H1 (cell line): ENCODE measurements at regions not wholly inside any gene's neighbourhood (a gene's known extent, or its start where the extent isn't known, plus 50 kb on each side); places are given as distances from the start of the nearest gene placed in this dataset.

Experiments
- CTCF ChIA-PET: fragments of 300-600 bp; sonication (Branson Sonifier 250); formaldehyde crosslinking; loops from one replicate; lab custom pipeline; 2021; ENCODE audit not compliant: partially characterized antibody; lab: Charles Lee
- POLR2A ChIA-PET: fragments of 300-600 bp; sonication (Branson Sonifier 250); formaldehyde crosslinking; loops from one replicate; lab custom pipeline; 2021; ENCODE audit warnings: inconsistent platforms; ENCODE audit not compliant: partially characterized antibody; lab: Charles Lee
- DNase-seq, 2 experiments: peaks; one replicate each; pipeline versions ENCODE4 v3.0.0 to v3.0.0-alpha.2; 2010 to 2022; ENCODE audit warnings: low spot score in 2 of 2, low read depth in 1 of 2, mixed read lengths in 1 of 2
- FAIRE-seq: peaks from 2 replicates; lab custom pipeline; 2011; peaks lifted over from hg19 to GRCh38; lab: Jason Lieb, UNC
- H2AFZ ChIP-seq: 2 replicates; pipeline ENCODE4 v1.8.1; 2012; ENCODE audit warnings: low read length, inconsistent platforms
- H2AK5ac ChIP-seq: 2 replicates; pipeline ENCODE4 v1.6.1; 2013; ENCODE audit warnings: low read depth, low read length
- H2BK120ac ChIP-seq: replicated peaks from 2 replicates; pipeline ENCODE3; 2013; ENCODE audit warnings: low read depth, low read length, inconsistent platforms
- H2BK12ac ChIP-seq: 2 replicates; pipeline ENCODE4 v1.6.1; 2013; ENCODE audit warnings: low read depth, low read length
- H2BK15ac ChIP-seq: 2 replicates; pipeline ENCODE4 v1.6.1; 2013; ENCODE audit warnings: low read length
- H2BK20ac ChIP-seq: 2 replicates; pipeline ENCODE4 v1.6.1; 2013; ENCODE audit warnings: low read length
- H2BK5ac ChIP-seq: 2 replicates; pipeline ENCODE4 v1.6.1; 2013; ENCODE audit warnings: low read depth, low read length
- H3K14ac ChIP-seq: 2 replicates; pipeline ENCODE4 v1.6.1; 2013; ENCODE audit warnings: inconsistent platforms; ENCODE audit not compliant: insufficient read length
- H3K18ac ChIP-seq: 2 replicates; pipeline ENCODE4 v1.6.1; 2013; ENCODE audit warnings: low read length; ENCODE audit errors: extremely low read depth
- H3K23ac ChIP-seq: 2 replicates; pipeline ENCODE4 v1.6.1; 2013; ENCODE audit warnings: inconsistent platforms; ENCODE audit not compliant: insufficient read length
- H3K23me2 ChIP-seq: 2 replicates; pipeline ENCODE4 v1.6.1; 2013; ENCODE audit warnings: low read depth, low read length
- H3K27ac ChIP-seq: 2 replicates; pipeline ENCODE4 v1.6.1; 2011; ENCODE audit warnings: low read depth, low read length, inconsistent platforms
- H3K27me3 ChIP-seq, 4 experiments: replicated peaks in 1 of 4; 1 replicate in 1 of 4; 2 replicates in 3 of 4; pipeline versions ENCODE4 v1.6.1 to v1.8.1; 2011 to 2013; ENCODE audit warnings: low read length in 3 of 4, mild to moderate bottlenecking in 3 of 4, inconsistent platforms in 2 of 4, mixed read lengths in 2 of 4, moderate library complexity in 1 of 4; ENCODE audit not compliant: control insufficient read depth in 3 of 4, insufficient read depth in 3 of 4; ENCODE audit errors: extremely low read depth in 1 of 4
- H3K36me3 ChIP-seq, 4 experiments: 2 replicates each; pipeline versions ENCODE4 v1.6.1 to v1.8.1; 2011 to 2013; ENCODE audit warnings: mild to moderate bottlenecking in 4 of 4, low read length in 3 of 4, moderate library complexity in 2 of 4, control low read depth in 1 of 4, inconsistent platforms in 1 of 4; ENCODE audit not compliant: insufficient read depth in 4 of 4, control insufficient read depth in 2 of 4
- H3K4ac ChIP-seq: replicated peaks from 2 replicates; pipeline ENCODE3; 2013; ENCODE audit warnings: low read length, low read depth, mixed read lengths, inconsistent platforms; ENCODE audit not compliant: insufficient read length
- H3K4me1 ChIP-seq, 4 experiments: replicated peaks in 1 of 4; 1 replicate in 1 of 4; 2 replicates in 3 of 4; pipeline versions ENCODE4 v1.6.1 to v1.8.1; 2011 to 2013; ENCODE audit warnings: low read length in 3 of 4, inconsistent platforms in 2 of 4, mixed read lengths in 1 of 4; ENCODE audit not compliant: insufficient read depth in 4 of 4, control insufficient read depth in 3 of 4
- H3K4me2 ChIP-seq, 2 experiments: 2 replicates each; pipeline versions ENCODE4 v1.6.1 to v1.8.1; 2011 to 2013; ENCODE audit warnings: low read depth in 2 of 2, low read length in 2 of 2, control low read depth in 1 of 2, inconsistent platforms in 1 of 2, mild to moderate bottlenecking in 1 of 2; ENCODE audit not compliant: insufficient read depth in 1 of 2
- H3K4me3 ChIP-seq, 4 experiments: fragments of 200-600, 300-600 bp in 1 of 4; sonication (generic), shearing (Covaris generic), sonication (Bioruptor Twin) in 1 of 4; 2 replicates each; pipeline versions ENCODE4 v1.5.1 to v1.8.1; 2011 to 2016; ENCODE audit warnings: low read length in 4 of 4, low read depth in 3 of 4, control low read depth in 2 of 4, inconsistent platforms in 2 of 4, mild to moderate bottlenecking in 2 of 4, mixed read lengths in 1 of 4, moderate library complexity in 1 of 4; ENCODE audit not compliant: insufficient read depth in 2 of 4; ENCODE audit errors: extremely low read depth in 1 of 4
- H3K56ac ChIP-seq: replicated peaks from 2 replicates; pipeline ENCODE3; 2013; ENCODE audit warnings: low read depth, mild to moderate bottlenecking, mixed read lengths, low read length, inconsistent platforms; ENCODE audit not compliant: insufficient read length
- H3K79me1 ChIP-seq: 2 replicates; pipeline ENCODE4 v1.6.1; 2013; ENCODE audit warnings: low read depth, low read length, control low read depth
- H3K79me2 ChIP-seq, 2 experiments: 2 replicates each; pipeline versions ENCODE4 v1.6.1 to v1.8.1; 2012 to 2013; ENCODE audit warnings: low read length in 2 of 2, mild to moderate bottlenecking in 2 of 2, inconsistent platforms in 1 of 2; ENCODE audit not compliant: insufficient read depth in 2 of 2, control insufficient read depth in 1 of 2
- H3K9ac ChIP-seq, 4 experiments: replicated peaks in 1 of 4; 1 replicate in 1 of 4; 2 replicates in 3 of 4; pipeline versions ENCODE4 v1.6.1 to v1.8.1; 2011 to 2013; ENCODE audit warnings: low read depth in 3 of 4, low read length in 3 of 4, control low read depth in 2 of 4, mild to moderate bottlenecking in 2 of 4, moderate library complexity in 2 of 4, inconsistent platforms in 1 of 4; ENCODE audit errors: extremely low read depth in 1 of 4
- H3K9me3 ChIP-seq, 2 experiments: 2 replicates each; pipeline versions ENCODE4 v1.6.1 to v1.8.1; 2012 to 2013; ENCODE audit warnings: mild to moderate bottlenecking in 2 of 2, moderate library complexity in 2 of 2, control low read depth in 1 of 2, inconsistent platforms in 1 of 2, low read depth in 1 of 2, low read length in 1 of 2, mixed read lengths in 1 of 2; ENCODE audit not compliant: insufficient read depth in 2 of 2
- H4K20me1 ChIP-seq, 2 experiments: replicated peaks in 1 of 2; 2 replicates each; pipeline versions ENCODE3 to v1.8.1; 2011 to 2013; ENCODE audit warnings: inconsistent platforms in 2 of 2, low read length in 2 of 2, mild to moderate bottlenecking in 1 of 2; ENCODE audit not compliant: insufficient read depth in 2 of 2, control insufficient read depth in 1 of 2
- H4K5ac ChIP-seq: 2 replicates; pipeline ENCODE4 v1.6.1; 2013; ENCODE audit warnings: low read length, low read depth, mixed read lengths, inconsistent platforms; ENCODE audit not compliant: insufficient read length
- H4K8ac ChIP-seq: 2 replicates; pipeline ENCODE4 v1.8.0; 2013; ENCODE audit warnings: mild to moderate bottlenecking, moderate library complexity, low read length, inconsistent platforms; ENCODE audit not compliant: insufficient read depth; ENCODE audit errors: extremely low read depth
- H4K91ac ChIP-seq: replicated peaks from 2 replicates; pipeline ENCODE3; 2013; ENCODE audit warnings: low read length, mixed read lengths, inconsistent platforms; ENCODE audit not compliant: insufficient read length
- BCL11A ChIP-seq, 2 experiments: IDR thresholded peaks; one replicate each; pipeline ENCODE4 v1.6.1; 2011; ENCODE audit warnings: low read depth in 2 of 2, low read length in 2 of 2, mild to moderate bottlenecking in 2 of 2
- CBX8 ChIP-seq: fragments of 300-800, 300-1000 bp; sonication (generic); IDR thresholded peaks from 2 replicates; pipeline ENCODE4 v1.7.1; 2016; ENCODE audit warnings: low read depth, low read length, borderline replicate concordance
- CTCF ChIP-seq, 3 experiments: IDR thresholded peaks; 1 replicate in 2 of 3; 2 replicates in 1 of 3; pipeline versions ENCODE4 v1.5.1 to v1.6.1; 2011; ENCODE audit warnings: low read length in 3 of 3, mild to moderate bottlenecking in 3 of 3, inconsistent platforms in 2 of 3, low read depth in 1 of 3, moderate library complexity in 1 of 3; ENCODE audit not compliant: insufficient read depth in 1 of 3; ENCODE audit errors: control extremely low read depth in 1 of 3
- JUN ChIP-seq: IDR thresholded peaks from 2 replicates; pipeline ENCODE4 v1.6.1; 2011; ENCODE audit warnings: low read depth, mild to moderate bottlenecking, improper control_type of control experiment, low read length
- MAFK ChIP-seq: IDR thresholded peaks from 2 replicates; pipeline ENCODE4 v1.6.1; 2012; ENCODE audit warnings: low read depth, mild to moderate bottlenecking, improper control_type of control experiment, low read length
- NRF1 ChIP-seq: IDR thresholded peaks from 2 replicates; pipeline ENCODE4 v1.6.1; 2011; ENCODE audit warnings: mild to moderate bottlenecking, low read depth, low read length, improper control_type of control experiment
- POLR2A ChIP-seq, 2 experiments: IDR thresholded peaks; 1 replicate in 1 of 2; 2 replicates in 1 of 2; pipeline ENCODE4 v1.6.1; 2011; ENCODE audit warnings: low read depth in 2 of 2, low read length in 2 of 2, mild to moderate bottlenecking in 2 of 2; ENCODE audit errors: control extremely low read depth in 1 of 2
- RXRA ChIP-seq: IDR thresholded peaks from 2 replicates; pipeline ENCODE4 v1.6.1; 2011; ENCODE audit warnings: low read depth, mild to moderate bottlenecking, low read length, moderate library complexity; ENCODE audit not compliant: insufficient read depth
- SRF ChIP-seq: IDR thresholded peaks from 2 replicates; pipeline ENCODE4 v1.6.1; 2011; ENCODE audit warnings: mild to moderate bottlenecking, low read depth, low read length, moderate library complexity
- YY1 ChIP-seq: IDR thresholded peaks from 2 replicates; pipeline ENCODE4 v1.6.1; 2011; ENCODE audit warnings: low read depth, mild to moderate bottlenecking, low read length
- WGBS, 2 experiments: shearing (Covaris generic) in 1 of 2; methylation state at CpG; one replicate each; pipeline versions ENCODE4 v1.1.6 to v1.1.7; 2013 to 2015; ENCODE audit warnings: low lambda C conversion rate in 2 of 2, mixed read lengths in 2 of 2, inconsistent platforms in 1 of 2, low coverage in 1 of 2, missing lambda C conversion rate in 1 of 2; ENCODE audit not compliant: insufficient replicate concordance in 2 of 2, insufficient coverage in 1 of 2, insufficient read length in 1 of 2; ENCODE audit errors: extremely low coverage in 1 of 2, missing lambda C conversion rate in 1 of 2; 5-methylcytosine and 5-hydroxymethylcytosine counted together
- TF ChIP-seq, protein P1 (sequence below): IDR thresholded peaks from 2 replicates; pipeline ENCODE4 v1.6.1; 2012; ENCODE audit warnings: low read length, inconsistent platforms

DNA sequence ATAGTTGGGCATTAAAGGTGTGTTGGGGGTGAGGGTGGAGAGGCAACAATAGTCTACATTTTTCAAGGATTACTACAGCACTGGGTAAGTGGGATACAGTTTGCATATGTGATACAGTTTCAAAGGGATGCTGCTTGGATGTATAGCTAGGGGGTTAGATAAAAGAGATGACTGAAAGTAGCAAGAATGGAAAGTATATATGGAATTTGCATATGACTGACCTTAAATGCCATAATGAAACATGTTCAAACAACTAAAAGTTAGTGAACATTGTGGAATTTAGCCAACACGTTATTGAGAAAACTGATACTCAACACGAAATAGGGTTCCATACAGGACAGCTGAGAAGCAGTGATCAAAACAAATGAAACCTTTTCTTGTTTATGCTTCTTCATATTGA is 124.8 kb upstream of the CHRM3 start:
- Histone ChIP-seq H3K4me1 (no peaks in the 10 kb centered on the region), H2BK15ac (no peak overlapping the region), H2BK12ac (no peak overlapping the region), H3K18ac (no peak overlapping the region), H3K4me2 (no peak overlapping the region), H2BK120ac (no peak overlapping the region), H3K14ac (no peak overlapping the region), H3K4ac (no peak overlapping the region), H2AK5ac (no peak overlapping the region), H4K5ac (no peak overlapping the region), H4K20me1 (no peaks in the 10 kb centered on the region), H2AFZ (no peak overlapping the region), H3K79me1 (no peaks in the 10 kb centered on the region), H3K27me3 (no peaks in the 10 kb centered on the region), H2BK20ac (no peak overlapping the region), H3K27ac (no peak overlapping the region), H3K79me2 (no peaks in the 10 kb centered on the region), H4K8ac (no peak overlapping the region), H3K36me3 (no peaks in the 10 kb centered on the region), H4K91ac (no peak overlapping the region), H3K23ac (no peak overlapping the region), H3K56ac (no peak overlapping the region), H3K4me3 (no peak overlapping the region), H2BK5ac (no peak overlapping the region), H3K9me3 (peaks cover 0 to 3% of the 10 kb centered on the region in 2 experiments; a peak in 1 of 4 replicates), H3K23me2 (peaks cover 2% of the 10 kb centered on the region; the same call in 1 of the 2 replicates), H3K9ac (no peak overlapping the region)
- DNase-seq (no peak), FAIRE-seq (no peak)
- ChIA-PET CTCF (interaction anchor here (0.6 kb wide), 1 partner anchor 1157 kb away, joined by 3 read pairs; no protein-coding TSS in a partner anchor), POLR2A (no interaction called here)
- 94% methylated on average over 2 of the region's 2 CpGs; no CpG with 5 or more reads in 1 of the 2 experiments for WGBS, 2 experiments
- TF ChIP-seq SRF (no peak), CTCF (IDR thresholded peaks at IDR 0.05; ENCODE audit: control extremely low read depth in 1 of 3, insufficient read depth in 1 of 3, low read depth in 1 of 3, low read length in 3 of 3) (no peak), BCL11A (IDR thresholded peaks at IDR 0.05; ENCODE audit: low read depth in 2 of 2, low read length in 2 of 2) (no peak), POLR2A (IDR thresholded peaks at IDR 0.05; ENCODE audit: control extremely low read depth in 1 of 2, low read depth in 2 of 2, low read length in 2 of 2) (no peak), YY1 (no peak), RXRA (no peak), MAFK (no peak), NRF1 (no peak), CBX8 (no peak), JUN (no peak)
- TF ChIP-seq, protein P1, sequence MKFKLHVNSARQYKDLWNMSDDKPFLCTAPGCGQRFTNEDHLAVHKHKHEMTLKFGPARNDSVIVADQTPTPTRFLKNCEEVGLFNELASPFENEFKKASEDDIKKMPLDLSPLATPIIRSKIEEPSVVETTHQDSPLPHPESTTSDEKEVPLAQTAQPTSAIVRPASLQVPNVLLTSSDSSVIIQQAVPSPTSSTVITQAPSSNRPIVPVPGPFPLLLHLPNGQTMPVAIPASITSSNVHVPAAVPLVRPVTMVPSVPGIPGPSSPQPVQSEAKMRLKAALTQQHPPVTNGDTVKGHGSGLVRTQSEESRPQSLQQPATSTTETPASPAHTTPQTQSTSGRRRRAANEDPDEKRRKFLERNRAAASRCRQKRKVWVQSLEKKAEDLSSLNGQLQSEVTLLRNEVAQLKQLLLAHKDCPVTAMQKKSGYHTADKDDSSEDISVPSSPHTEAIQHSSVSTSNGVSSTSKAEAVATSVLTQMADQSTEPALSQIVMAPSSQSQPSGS = no peak
